GM18517 (cell line): ENCODE measurements at regions not wholly inside any gene's neighbourhood (a gene's known extent, or its start where the extent isn't known, plus 50 kb on each side); places are given as distances from the start of the nearest gene placed in this dataset.
"Not testable (repeated sequence)": the region's sequence is repeated elsewhere in the genome, so short reads cannot be mapped to it uniquely, and the experiment has no call there.

Source experiments
- ATAC-seq: cut with Tn5 transposase; IDR thresholded peaks from one replicate; pipeline ENCODE4 v1.9.1; 2021; ENCODE audit warnings: mild to moderate bottlenecking, moderate library complexity; ENCODE audit not compliant: unreplicated experiment

DNA sequence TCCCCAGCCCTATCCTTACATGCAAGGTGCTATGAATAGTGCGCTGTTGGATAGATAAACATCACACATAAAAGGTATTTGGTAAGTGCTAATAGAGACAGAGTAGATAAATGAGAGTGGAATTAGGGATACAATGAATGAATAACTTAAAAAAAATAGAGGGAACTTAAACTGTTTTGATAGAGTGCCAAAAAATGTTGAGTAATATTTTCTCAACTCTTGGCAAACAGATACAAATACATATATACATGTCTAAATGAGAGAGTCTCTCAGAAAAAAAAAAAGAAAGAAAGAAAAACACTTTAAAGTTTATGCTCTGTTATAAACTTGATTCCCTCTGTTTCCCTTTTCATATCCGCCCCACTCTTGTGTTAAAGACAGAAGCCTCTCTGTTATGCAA, 667.4 kb downstream of the ROBO2 start:
- ATAC-seq, result no peak

- no peak for ATAC-seq
Observed at GRCh38 chr3:77709155-77709554, 669.3 kb downstream of the ROBO2 start.

DNA sequence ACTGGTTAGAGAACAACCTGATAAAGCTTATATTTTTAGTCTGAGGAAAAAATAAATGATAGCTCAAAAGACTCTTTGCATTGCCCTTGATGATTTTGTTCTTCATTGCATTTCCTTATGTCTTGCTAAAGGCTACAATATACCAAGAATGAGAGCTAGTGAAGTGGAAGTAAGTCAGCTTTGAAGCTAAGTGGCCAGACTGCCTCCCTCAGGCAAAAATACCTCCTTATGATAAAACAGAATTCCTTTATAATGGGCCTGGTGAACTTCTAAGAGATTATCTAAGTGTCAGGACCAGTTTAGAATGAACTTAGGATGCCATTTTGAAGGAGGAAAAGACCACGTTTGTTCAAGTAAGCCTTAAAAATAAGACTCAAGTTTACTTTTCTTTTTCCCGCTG, 678.4 kb downstream of the ROBO2 start:
- ATAC-seq, result no peak

DNA sequence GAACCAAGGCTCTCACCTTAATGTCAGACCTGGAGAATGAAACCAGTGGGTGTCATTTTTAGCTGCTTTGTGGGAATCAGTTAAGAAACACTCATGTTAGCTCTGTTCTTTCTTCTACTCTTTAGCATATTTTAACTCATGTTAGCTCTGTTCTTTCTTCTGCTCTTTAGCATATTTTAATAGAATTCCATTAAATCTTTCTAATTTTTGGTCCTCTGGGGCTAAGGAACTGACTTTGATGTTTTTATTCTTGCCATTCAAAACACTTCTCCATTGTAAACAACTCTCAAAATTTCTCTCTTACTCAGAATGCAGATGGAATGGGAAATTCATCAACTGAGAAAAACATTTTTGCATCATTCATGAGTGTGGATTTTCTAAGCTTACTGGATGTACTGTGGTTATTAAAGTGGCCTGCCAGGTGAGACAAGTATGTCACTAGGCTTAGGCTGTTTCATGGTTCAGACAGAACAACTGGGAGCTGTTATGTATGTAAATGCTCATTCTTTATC, 680.6 kb downstream of the ROBO2 start:
- no peak for ATAC-seq

DNA sequence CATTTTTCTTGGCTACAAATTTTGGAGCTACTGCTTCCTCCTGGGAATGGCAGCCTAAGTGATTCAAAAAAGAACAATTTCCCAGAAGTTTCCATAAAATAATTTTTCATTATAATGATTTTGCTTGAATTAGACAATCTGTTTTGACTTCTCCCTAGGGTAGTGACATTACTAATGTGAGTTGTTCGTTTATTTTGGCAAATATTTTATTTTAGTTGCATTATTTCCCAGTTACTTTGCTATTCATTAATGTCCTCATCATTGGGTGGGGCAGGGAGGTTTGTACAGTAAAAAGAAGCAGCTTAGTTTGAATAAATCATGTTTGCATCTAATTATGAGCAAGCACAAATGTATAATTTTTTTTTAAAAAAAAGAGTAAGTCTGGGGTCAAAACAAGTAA, 686.6 kb downstream of the ROBO2 start:
- ATAC-seq, result no peak

DNA sequence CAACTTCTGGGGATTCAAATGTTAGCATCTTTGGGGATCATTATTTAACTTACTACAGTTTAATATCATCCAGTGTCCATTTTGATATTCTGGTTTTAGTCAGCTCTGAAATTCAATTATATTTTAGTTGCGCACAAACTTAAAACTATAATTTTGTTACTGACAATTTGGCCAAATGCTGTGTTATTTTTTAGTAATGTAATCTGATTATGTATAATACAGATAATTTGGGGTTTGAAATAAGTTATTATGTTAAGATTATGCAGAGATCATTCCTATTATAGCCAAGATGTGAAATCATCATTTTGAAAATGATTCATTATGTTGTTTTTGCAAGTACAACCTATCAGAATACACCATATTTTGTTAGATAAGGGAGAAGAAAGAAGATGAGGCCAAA, 706.1 kb downstream of the ROBO2 start:
- ATAC-seq, result no peak

- ATAC-seq, result no peak
Observed at GRCh38 chr3:77746892-77747291, 707.0 kb downstream of the ROBO2 start.

GRCh38 chr3:77756397-77756975, 716.6 kb downstream of the ROBO2 start:
- not testable (repeated sequence) for ATAC-seq

DNA sequence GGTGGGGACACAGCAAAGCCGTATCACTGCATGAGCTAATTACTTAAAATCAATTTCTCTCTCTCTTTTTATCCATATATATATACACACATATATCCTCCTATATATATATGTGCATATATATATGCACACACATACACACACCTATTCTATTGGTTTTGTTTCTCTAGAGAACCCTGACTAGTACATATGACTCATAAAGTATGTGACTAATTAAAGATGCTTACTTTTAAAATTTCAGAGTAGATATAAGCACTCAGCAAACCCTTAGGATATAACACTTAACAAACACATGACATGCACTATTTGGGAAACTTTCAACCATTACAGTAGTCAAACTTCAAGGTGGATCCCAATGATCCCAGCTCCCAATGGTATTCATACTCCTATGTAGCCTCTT, 732.6 kb downstream of the ROBO2 start:
- ATAC-seq, result no peak

DNA sequence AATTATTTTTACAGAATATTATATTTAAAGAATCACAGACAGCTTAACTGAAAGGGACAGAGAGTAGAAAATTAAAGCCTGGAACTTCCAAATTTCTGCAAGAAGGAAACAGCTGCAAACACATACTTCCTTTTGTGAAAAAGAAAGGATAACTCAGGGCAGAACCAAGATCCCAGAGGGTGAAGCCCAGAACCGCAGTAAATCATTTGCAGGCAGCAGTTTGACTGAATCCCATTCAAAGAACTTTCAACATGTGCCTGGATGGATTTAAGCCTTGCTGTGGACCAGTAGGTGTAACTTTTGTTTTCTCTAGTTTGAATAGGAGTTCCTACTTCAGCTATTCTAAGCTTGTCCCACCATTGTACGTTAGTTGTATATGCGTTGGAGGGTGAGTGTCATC, 733.2 kb downstream of the ROBO2 start:
- no peak for ATAC-seq

DNA sequence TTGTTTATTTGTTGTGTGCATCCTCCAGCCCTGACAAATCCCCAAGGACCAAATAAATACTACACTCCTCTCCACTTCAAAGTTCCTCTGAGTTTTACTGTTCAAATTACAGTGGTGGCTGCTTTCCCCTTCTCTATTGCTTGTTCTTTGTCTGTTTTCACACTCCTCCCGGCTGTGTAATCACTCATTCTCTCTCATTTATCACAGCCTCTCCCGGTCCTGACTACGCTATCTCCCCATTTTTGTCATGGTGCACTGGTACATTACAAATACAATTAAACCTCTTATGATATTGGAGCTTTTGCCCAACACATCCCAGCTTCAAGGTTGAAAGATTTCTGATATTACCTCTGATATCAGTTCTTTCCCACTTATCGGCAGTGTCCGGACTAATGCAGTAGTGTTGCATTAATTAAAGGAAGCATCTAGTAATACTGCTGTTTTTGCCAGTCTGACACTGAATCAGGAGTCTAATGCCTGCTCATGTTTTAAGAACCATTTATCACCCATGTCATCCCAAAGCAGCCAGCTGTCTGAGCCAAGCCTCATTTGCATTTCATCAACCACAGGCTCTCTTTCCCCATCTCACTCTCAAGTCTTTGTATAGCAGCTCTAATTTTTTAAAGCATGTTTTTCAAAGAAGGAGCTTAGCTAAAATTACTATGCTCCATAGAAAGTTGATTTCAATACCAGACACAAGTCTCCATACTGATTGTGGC, 740.5 kb downstream of the ROBO2 start:
- ATAC-seq, result no peak

DNA sequence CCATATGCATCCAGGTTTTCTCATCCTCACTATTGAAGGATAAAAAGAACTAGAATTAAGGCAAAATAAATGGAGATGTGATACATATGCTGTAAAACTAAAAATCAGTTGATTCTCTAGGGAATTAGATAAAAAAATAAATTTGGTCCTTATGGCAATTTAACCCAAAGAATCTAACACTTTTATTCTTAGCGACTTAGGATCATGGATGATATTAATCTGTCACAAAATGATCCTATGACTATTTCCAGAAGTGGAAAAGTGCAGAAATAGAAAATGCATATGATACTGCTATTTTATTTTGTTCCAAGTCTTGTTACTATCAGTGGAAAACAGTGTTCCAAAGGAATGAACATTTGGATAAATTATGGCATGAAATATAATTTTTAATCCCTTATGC, 746.3 kb downstream of the ROBO2 start:
- no peak for ATAC-seq

DNA sequence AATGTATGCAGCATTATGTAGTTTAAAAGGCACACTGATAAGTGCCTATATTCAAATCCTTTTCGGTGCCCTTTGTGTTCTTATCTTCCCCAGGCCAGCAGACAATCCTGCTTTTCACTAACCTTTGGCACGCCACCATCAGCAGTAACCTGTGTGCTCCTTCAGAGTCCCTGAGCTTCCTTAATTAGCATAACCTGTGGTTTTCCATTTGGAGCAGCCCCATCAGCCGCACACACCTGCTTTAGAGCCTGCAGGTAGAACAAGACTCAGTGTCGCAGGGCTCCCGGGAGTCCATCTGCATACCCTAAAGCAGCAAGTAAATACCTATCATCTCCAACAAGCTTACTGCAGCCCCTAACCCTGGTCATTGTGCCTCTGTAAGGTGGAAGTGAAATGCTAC, 755.1 kb downstream of the ROBO2 start:
- no peak for ATAC-seq

GRCh38 chr3:77799278-77799677, 759.4 kb downstream of the ROBO2 start:
- no peak for ATAC-seq

- ATAC-seq, result no peak
Observed at GRCh38 chr3:77800893-77801292, 761.0 kb downstream of the ROBO2 start.

- no peak for ATAC-seq
Observed at GRCh38 chr3:77807312-77807711, 767.4 kb downstream of the ROBO2 start.

GRCh38 chr3:77814845-77815244, 774.9 kb downstream of the ROBO2 start:
- no peak for ATAC-seq

DNA sequence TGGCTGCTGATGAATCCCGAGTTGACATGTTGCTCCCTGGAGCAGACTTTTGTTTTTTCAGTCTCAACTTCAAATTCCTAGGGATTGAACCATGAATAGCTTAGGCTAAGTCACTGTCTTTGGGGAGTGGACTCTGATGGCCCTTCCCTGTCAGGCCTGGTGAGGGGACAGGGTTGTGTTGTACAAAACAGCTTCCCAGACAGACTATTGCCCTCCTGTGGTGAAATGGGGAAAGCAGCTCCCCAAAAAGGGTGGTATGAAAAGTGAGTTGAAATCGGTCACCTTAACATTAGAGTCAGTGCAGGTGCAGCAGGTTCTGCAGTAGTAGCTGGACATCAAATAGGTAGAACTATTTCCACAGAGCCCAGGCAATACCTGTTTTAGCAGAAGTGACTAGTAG, 775.6 kb downstream of the ROBO2 start:
- ATAC-seq, result no peak

DNA sequence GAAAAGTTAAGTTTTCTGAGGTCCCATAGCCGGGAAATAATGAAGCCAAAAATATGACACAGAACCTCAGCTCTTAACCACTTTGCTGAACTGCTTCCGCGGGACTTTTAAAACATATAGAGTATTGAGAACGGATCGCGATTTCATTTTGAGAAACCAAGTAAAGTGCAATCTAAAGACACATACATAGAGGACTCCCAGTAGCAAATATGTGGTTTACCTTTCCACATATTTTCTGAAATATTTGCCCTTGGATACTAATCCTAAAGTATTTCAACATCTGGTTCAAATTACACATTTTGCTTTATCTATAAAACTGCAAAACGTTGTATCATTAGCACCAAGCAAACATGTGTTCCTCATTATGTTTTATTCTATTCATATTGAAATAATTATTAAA, 776.5 kb downstream of the ROBO2 start:
- ATAC-seq, result no peak

DNA sequence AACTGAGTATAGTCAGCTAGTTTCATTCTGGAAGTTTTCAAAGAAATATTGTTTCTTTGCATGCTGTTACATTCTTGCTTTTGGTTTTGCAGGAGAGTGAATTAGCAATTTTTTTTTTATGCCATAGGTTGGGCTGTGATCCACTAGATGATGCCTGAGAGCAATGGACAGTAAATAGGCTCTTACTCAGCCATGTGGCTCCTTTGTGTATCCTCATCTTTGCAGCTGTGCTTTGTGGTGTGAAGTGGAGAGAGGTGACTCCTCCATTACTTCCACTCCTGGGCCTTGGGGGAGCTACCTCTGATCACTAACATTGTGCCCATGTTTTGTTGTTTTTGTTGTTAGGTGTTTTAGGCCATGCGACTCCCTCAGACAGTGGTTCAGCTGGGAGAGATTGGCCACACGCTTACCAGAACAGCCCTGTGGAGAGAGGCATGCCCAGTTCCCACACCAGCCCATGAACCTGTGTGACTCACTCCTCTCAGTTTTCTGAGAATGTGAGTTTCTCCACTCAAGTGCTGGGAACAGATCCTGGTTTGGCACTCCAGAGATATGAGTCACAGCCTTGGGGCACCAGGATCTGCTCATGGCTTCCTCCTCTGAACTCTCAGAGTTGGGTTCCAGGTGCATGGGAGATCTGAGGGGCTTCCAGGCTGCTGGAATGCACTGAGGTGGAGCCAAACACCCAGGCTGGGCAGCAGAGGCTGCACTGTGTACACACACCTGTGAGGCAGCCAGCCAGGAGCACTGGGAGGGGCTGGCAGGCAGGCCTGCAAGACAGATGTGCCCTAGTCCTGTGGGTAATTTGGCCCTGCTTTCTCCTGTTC, 785.3 kb downstream of the ROBO2 start:
- no peak for ATAC-seq

GRCh38 chr3:77835921-77836320, 796.0 kb downstream of the ROBO2 start:
- ATAC-seq, result no peak

DNA sequence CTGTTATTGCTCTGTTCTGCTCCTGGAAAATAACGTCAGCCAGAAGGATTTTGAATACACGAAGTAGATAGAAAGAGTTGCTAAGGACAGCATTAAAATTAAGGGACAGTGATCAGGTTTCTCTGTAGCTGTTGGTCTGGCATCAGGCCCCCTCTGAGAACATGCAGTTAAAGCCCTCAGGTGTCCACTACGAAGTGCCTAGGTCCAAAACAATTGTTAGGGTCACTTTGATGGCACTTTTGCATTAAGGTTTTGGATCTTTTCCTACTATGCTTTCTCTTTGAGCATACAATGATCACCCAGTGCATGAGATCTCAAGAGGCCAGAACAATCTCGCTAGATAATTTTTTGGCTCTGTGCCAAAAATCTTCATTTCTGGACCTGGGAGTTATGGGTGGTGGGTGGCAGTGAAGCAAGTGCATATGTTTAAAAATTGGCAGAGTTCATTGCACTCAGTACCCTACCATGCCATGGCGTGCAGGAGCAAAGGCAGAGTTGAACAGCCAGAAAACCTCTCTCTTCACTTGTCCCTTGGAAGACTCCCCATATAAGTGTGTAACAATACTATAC, 797.6 kb downstream of the ROBO2 start:
- no peak for ATAC-seq
